HG03280 (cell line): ENCODE measurements at regions not wholly inside any gene's neighbourhood (a gene's known extent, or its start where the extent isn't known, plus 50 kb on each side); places are given as distances from the start of the nearest gene placed in this dataset.

Experiments
- ATAC-seq: cut with Tn5 transposase; IDR thresholded peaks from one replicate; pipeline ENCODE4 v1.9.1; 2021; ENCODE audit warnings: mild to moderate bottlenecking, moderate library complexity; ENCODE audit not compliant: unreplicated experiment

DNA sequence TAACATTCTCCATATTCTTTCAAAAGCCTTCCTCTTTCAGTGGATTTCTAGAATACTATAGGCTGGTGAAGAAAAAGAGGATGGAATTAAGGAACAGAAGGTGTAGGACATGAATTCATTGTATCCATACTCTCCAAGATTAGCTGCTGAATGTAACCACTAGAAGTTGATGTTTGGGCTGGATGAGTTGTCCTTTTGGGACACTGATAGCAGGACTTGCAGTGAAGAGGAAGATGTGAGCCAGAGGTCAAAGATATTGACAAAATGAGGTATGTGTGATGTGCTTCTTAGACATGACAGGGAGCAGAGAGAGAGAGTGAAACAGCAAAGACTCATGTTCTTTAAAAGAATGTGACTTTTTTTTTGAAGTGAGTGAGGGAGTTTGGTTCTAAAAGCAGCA lies 134.3 kb upstream of the MAN1A1 start:
- no peak for ATAC-seq

DNA sequence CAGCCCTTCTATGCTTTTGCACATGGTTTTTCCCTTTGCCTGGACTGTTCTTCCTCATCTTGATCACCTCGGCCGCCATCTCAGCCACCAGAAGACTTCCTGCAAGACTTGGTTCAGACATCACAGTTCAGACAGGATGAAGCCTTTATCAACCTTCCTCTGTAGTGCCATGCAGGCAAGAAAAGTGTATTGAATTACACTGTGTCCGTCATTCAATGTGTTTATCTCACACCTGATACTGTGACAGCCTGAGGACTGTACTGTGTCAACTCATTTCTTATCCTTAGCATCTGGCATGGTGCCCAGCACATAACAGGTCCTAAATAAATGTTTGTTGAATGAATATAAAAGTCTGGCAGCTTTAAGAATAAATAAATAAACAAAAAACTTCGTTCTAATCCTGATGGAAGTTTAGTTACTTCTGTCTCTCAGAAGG lies 133.3 kb upstream of the MAN1A1 start:
- ATAC-seq: no peak

DNA sequence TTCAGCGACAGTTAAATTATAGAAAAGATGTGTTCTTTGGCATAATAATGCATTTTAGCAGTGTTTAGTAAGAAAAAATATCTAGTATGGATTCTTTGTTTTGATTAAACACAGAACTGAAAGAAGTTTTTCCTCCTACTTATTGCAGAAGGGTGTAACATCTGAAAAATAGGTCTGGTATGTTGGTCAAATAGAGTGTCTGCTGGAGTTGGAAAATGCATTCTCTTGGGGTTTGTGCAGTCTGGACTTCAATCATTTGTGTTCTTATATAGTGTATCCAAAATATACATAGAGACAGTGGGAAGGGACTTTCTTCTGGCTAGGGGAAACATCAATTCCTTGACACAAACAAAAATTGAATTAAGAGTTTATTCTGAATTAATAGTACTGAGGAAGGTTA lies 132.4 kb upstream of the MAN1A1 start:
- ATAC-seq: no peak

DNA sequence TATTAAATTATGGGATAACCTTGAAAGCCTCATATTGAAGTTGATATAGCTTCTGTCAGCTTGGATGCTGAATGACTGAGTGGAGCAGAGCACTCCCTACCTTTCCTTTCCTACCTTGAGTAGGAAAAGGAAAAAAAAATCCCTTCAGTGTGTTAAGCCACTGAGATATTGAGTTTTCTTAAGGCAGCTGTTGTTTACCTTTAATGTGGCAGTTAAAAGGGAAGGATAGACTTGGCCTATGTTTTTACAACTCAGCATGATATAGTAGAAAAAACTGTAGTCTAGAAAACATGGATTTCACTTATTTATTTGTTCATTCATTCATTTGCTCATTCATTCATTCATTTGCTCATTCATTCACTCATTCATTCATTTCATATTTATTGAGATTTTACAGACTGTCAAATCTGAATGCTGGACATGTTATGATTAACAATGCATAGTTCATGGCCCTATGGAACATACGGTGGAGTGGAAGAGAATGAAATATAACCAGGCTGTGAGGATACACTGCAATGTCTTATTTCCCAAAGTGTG lies 131.5 kb upstream of the MAN1A1 start:
- ATAC-seq: no peak

DNA sequence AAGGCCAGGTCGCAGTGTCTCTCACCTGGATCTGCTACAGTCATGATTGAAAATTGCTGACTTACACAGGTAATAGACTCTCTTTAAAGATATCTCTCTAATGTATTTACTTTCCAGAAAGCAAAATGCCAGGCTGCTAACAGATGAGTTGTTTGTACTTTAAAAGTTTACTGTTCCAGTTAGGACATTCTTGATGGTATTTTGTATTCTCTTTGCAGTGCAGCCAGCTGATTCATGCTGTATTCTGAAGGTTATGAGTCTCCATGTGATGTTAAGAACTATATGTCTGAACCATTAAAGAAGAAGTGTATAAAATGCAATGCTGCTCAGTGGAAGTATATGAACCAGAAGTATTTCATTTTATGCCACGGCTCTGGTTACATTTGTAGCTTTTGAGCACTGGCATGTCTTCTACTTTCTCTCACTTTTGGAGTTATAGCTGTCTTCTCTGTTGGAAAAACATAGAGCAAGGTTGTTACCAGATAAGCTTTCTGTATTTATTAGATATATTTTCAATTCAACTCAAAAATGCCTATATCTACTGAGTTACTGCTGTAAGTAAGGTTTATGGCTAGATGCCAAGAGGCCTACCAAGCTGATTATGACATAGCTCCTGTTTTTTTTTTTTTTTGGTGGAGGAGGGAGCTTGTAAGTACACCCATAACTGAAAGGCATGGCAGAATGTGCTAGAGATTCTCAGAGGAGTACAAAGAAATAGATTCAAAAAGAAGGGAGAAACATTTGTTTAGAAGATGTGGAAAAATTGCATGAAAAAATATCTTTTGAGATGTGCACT lies 130.5 kb upstream of the MAN1A1 start:
- no peak for ATAC-seq

DNA sequence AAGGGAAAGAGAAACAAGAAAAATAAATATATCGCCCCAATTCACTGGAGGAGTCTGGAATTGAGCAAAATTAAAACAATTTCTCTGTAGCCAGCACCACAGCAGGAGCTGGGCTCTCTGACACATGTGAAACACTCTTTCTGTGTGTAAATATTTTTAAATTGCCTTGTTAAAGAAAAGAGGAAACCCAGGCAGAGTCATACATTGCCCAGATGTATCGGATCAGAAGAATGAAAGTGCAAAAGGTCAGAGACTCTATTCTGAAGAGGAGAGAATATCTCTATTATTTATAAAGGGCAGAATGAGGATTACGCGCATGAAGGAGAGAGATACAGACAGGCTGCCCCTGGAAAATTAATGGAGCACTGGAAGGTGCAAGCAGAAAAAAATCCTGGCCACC lies 127.0 kb upstream of the MAN1A1 start:
- ATAC-seq: peak; percentile 80

DNA sequence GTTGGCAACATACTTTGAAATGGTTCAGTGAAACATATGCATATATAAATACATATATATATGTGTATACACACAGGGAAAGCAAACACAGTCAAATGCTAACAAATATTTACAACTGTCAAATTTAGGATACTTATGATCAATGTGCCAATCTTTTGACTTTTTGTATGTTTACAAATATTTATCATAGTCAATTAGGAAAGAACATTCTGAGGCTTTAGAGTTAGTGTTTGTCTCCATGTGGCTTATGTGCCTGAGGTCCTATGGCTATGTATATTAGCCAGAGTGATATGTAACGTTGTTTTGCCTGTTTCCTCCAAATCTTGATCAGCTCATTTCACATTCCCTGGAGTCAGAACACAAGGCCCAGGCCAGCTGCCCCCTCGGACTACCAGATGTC lies 126.5 kb upstream of the MAN1A1 start:
- ATAC-seq: peak; percentile 4

DNA sequence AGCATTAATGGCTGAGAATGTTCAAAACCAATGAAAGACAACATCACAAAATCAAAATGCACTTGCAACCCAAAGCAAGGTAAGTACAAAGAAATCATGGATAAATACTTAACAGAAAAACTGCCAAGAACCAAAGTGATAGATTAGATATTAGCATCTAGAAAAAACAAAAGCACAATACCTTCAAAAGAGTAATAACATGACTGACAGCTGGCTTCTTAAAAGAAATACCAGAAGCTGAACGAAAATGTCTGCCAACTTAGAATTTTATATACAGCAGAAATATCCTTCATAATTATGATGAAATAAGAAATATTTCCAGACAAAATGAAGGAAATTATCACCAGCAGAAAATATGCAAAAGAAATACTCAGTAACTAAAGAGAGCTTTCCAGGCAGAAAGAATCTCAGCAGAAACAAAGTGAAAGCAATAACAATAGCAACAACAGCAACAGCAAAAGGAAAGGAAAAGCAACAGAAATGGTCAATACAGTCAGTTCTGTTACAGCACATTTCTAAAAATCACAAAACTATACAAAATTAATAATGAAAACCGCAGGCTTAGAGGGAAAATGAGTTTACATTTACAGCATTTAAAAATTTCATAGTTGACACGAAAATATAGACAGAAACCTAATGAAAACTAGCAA lies 121.5 kb upstream of the MAN1A1 start:
- peak; percentile 73 for ATAC-seq

DNA sequence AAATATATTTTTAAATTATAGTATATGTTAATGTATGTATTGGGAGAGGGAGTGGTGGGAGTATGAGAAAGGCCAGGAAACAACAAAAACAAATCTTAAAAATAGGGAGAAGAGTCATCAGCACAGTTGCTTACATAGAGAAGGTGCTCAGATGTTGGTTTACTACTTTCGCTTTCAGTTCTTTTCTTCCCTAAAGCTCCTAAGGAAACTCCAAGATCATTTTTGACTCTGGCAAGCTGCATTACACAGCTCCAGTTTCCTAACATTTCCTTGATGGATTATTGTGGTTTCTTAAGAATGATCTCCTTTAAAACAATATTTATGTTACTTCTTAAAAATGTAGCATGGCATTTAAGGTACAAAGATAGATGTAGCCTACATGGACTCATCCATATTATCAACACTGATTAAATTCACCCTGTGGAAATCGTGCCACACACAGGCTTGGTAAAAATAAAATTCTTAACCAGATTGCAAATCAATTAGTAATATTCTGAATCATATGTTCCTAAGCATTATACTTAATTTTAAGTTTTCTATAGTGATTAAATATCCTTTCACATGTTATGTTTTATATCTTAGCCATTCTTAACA lies 118.0 kb upstream of the MAN1A1 start:
- no peak for ATAC-seq

DNA sequence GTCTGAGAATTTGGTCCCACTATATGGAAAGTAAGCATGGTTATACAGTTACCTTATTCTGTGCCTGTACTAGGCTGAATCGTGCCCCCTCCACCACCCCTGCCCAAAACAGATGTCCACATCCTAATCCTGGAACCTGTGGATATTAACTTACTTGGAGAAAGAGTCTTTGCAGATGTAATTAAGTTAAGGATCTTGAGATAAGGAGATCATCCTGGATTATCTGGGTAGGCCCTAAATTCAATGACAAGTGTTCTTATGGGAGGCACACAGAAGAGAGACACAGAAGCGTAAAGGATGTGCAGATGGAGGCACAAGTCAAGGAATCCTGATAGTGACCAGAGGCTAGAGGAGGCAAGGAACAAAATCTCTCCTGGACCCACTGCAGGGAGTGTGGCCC lies 116.7 kb upstream of the MAN1A1 start:
- ATAC-seq: no peak

DNA sequence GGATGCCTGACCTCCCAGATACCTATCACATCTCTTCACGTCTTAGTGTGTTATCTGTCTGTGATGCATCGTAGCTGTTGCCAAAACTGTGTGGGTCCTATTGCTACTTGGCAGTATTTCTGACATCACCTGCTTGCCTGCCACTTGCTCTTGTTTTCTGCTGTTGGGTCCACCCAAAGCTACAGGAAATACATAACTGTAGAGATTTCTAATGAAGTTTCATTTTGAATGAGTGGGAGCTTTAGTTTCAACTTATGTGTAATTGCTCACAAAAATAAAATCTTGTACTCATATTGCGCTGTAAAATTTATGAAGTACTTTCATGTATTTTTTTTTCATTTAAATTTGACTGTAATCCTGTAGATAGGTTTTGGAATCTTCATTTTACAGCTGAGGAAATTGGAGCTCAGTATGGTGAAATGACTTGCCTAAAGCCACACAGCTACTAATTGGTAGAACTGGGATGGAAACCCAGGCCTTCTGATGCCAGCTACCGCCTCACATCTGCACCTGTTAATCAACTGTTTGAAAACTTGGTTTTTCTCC lies 113.6 kb upstream of the MAN1A1 start:
- ATAC-seq: peak; percentile 65

DNA sequence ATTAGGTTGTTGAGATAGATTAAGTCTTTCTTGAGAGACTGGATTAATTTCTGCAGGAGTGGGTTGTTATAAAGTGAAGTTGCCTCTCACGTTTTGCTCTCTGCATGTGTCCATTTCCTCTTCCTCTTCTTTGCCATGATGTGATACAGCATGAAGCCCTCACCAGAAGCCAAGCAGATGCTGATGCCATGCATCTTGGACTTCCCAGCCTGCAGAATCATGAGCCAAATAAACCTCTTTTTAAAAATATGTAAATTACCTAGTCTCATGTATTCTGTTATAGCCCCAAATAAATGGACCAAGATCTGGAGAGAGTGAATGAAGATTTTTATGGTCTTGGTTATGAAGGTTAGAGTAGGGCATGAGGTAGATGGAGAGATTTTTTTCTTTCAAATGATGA lies 111.6 kb upstream of the MAN1A1 start:
- no peak for ATAC-seq

DNA sequence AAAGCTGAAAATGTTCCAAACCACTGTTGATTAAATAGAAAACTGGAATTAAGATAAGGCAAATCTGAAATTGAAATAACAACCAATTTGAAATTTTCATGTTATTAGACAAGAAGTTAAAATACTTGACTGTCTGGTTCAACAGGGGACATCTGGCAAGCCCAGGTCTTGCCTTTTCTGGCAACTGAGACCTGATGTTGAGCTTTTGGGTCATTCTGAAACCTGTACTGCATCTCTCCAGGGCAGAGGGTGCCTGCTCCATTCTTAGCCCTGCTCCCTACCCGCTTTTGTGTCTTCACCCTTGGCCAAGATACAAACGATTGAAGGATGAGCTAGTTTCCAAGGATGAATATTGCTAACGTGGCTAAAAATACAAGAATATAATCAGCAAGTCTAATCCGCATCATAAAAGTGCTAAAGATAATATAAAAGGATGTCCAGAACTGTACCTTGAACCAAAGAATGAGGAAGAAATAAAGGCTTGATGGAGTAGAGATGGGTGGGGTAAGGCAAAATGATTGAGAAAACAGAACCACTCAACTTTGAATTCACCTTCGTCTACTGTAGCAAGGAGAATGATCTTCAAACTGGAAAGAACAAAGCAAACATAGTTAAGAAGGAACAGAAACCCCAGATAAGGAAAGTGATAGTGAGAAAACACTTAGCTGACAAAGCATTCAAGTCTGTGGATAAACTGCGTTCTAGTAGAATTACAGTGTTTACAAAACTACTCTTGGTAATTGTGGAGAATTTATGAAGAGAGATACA lies 109.8 kb upstream of the MAN1A1 start:
- ATAC-seq: peak; percentile 73

DNA sequence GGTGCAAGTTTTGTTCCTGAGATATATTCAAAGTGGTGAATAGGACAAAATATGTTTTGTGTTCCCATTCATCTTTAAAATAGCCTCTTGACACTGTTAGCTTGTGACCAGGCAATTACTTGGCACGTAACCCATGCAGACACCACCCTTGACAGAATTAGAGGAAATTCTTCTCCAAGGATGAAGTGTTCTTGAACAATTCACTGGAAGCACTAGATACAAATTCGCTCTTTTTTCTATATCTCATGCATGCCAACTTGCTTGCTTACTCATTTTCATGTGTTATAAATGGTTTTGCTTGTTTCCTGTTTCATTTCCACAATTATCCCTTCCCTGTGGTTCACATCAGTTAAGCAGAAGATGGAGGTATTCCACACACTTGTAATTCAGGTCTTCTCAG lies 105.2 kb upstream of the MAN1A1 start:
- no peak for ATAC-seq

DNA sequence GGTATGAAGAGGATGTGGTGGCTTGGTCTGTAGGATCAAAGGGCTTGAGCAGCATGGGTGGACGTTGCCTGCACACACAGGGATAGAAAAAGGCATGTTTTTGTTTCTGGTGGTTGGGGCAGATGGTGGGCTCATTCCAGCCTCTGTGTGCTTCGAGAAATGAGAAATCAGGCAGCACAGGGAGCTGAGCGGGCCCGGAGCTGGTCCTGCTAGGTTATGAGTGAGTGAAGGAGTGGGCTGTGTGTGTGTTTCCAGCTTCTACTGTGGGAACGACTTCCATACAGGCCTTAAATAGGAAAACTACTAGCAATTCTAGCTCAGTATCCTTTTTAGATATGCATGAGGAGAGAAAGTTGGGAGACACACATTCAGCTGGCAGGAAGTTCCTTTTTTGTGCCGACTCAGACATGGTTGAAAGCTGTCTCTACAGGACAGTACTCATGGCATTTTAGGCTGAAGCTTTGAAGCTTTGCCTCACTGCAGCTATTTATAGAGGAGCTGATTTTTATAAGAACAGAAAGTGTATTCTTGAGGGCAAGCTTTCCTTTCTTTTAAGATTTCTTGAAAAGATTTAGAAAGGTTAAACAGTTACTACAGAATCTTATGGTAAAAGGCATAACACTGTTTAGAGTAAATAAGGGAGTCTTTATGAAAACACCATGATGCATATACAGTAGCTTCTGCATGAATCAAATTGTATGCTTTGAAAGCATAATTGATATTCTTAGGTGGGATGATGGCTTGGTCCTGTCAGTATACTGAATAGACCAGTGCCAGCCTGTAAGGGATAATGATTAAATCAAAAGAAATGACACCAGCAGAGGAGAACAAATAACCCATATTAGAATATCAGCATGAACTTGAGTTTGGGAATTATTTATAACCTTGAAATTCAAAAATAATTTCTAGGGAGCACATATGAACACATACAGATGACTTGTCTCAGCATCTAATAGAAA lies 104.0 kb upstream of the MAN1A1 start:
- ATAC-seq: no peak

DNA sequence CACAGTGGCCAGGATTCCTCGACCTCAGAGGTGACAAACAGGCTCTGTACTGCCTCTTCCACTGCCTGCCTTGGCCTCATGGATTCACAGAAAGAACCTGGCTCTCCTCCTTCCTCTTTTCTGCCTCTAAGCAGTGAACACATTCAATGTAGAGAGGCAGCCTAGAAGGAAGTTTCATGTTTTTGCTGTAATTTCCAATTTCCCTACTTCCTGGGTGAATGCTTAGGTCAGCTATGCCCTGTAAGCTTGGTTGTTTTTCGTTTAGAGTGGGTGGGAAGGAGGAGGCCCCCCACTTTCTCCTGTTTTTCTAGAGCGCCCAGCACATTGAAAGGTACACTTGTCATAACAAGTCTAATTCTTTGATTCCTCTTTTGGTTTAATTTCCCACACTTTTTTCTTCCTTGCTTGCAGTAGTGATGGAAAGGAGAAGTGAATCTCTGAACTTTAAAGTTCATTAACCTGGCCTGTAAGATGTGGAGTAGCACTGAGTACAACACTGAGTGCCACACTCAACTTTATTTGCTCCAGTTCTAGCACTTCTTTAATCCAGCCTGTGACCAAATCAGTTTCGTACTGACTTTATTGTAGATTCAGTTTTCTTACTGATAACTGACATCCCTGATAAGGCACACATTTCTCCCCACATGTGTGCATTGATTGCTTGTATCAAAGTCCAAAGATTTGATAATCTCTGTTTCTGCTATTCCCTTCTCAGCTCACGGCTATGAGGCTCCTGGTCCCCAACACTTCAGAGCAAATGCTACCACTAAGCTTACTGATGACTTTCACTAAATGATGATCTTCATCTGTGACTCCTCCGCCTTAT lies 100.0 kb upstream of the MAN1A1 start:
- no peak for ATAC-seq

DNA sequence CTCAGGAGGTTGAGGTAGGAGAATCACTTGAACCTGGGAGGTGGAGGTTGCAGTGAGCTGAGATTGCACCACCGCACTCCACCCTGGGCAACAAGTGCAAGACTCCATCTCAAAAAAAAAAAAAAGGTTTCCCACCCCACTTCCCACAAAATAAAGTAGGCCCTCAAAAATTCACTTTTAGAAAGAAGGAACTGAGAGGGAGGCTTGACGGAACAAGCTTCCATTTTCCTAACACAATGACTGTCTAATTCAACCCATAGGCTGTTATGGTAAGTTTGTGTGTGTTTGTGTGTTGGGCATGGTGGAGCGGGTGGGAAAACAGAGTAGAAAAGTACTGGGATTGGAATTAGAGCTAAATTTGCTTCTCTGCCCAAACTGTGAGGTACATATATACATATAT lies 98.4 kb upstream of the MAN1A1 start:
- ATAC-seq: no peak

DNA sequence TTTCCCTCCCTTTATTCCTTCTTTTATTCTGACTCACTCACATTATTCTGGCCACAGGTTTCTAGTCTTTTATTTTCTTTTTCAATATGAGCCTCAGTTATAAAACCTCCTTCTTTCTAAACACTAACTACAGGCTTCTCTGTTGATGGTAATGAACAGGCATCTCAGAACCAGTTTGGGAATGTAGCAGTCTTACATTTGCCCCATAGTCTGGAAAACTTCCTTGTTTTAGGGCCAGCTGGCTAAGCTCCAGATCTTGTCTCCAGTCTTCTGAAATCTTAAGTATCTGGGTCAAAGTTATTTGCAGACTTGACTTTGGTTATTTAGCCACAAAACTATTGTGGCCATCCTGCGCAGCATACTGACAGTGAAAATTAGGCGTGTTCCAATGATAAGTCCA lies 97.0 kb upstream of the MAN1A1 start:
- no peak for ATAC-seq

DNA sequence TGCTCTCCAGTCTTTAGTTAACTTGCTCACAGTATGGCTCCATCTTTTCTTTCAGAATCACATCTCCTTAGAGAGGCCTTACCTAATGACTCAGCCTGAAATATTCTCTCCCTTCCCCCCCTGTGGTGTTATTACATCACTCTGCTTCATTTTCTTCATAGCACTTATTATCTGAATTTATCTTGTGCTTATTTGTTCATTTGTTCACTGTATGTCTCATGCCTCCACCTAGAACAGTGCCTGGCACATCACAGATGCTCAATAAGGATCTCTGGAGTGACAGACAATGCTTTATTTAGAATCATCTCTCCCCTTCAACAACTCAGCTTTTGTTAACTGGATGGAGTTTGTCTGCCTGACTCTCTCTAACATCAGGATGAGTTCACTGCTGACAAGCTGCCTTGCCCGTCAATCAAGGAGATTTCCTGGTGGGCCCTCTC lies 96.6 kb upstream of the MAN1A1 start:
- no peak for ATAC-seq
